ENCODE measurements at regions not wholly inside any gene's neighbourhood (a gene's known extent, or its start where the extent isn't known, plus 50 kb on each side); places are given as distances from the start of the nearest gene placed in this dataset.

GRCh38 chr1:228809621-228810394, 74.5 kb downstream of the RHOU start:
- TF ChIP-seq EZH2phosphoT487 (IDR thresholded peaks at IDR 0.05; ENCODE audit: low read depth) (no peak), CTCF (IDR thresholded peaks at IDR 0.05; ENCODE audit: low read depth, low read length) (no peak)

Data from OCI-LY3 (cell line).